Loucy (cell line): ENCODE measurements at regions not wholly inside any gene's neighbourhood (a gene's known extent, or its start where the extent isn't known, plus 50 kb on each side); places are given as distances from the start of the nearest gene placed in this dataset.

Experiments used
- CTCF ChIP-seq: fragments of 200-600 bp; sonication (generic); conservative IDR thresholded peaks from 2 replicates; pipeline ENCODE4 v1.5.1; 2014; ENCODE audit warnings: mild to moderate bottlenecking, antibody characterized with exemption, low read length
- EZH2phosphoT487 ChIP-seq: fragments of 200-600 bp; IDR thresholded peaks from 2 replicates; pipeline ENCODE4 v1.6.1; 2018; ENCODE audit warnings: antibody characterized with exemption, mild to moderate bottlenecking, moderate library complexity, borderline replicate concordance

- TF ChIP-seq CTCF = no peak
- TF ChIP-seq EZH2phosphoT487 = no peak
These were observed 130.8 kb upstream of the SPON1 start for GRCh38 chr11:13831696-13832095.
